IMR-90 (cell line): ENCODE measurements at regions not wholly inside any gene's neighbourhood (a gene's known extent, or its start where the extent isn't known, plus 50 kb on each side); places are given as distances from the start of the nearest gene placed in this dataset.

Source experiments
- ATAC-seq: fragments of 200-7000 bp; cut with Tn5 transposase; 2 replicates; pipeline ENCODE4 v1.9.1; 2020; ENCODE audit warnings: low read depth, mild to moderate bottlenecking, moderate library complexity
- BruUV-seq: library from RNA; stranded (reverse); fragments of 400-500 nt; replicated peaks from 2 replicates; lab custom pipeline; 2021; lab: Mats Ljungman, UMichigan
- CTCF ChIA-PET: fragments of 300-600 bp; formaldehyde crosslinking; extraction: SDS; loops from one replicate; lab custom pipeline; 2021; ENCODE audit warnings: antibody characterized with exemption; lab: Yijun Ruan, JAX
- POLR2A ChIA-PET: fragments of 300-600 bp; sonication (Branson Sonifier 250); formaldehyde crosslinking; loops from one replicate; lab custom pipeline; 2022; ENCODE audit warnings: antibody characterized with exemption; ENCODE audit not compliant: unreplicated experiment; lab: Charles Lee
- DNase-seq: peaks from one replicate; pipeline ENCODE4 v3.0.0; 2013
- H2AFZ ChIP-seq: replicated peaks from 2 replicates; pipeline ENCODE3; 2013; ENCODE audit warnings: low read length, mild to moderate bottlenecking; ENCODE audit not compliant: poor library complexity
- H2AK5ac ChIP-seq: 2 replicates; pipeline ENCODE4 v1.6.1; 2013; ENCODE audit warnings: low read depth, low read length, inconsistent platforms
- H2AK9ac ChIP-seq: replicated peaks from 2 replicates; pipeline ENCODE3; 2013; ENCODE audit warnings: mild to moderate bottlenecking, low read depth, low read length, moderate library complexity; ENCODE audit not compliant: poor library complexity
- H2BK120ac ChIP-seq: 2 replicates; pipeline ENCODE4 v1.6.1; 2013; ENCODE audit warnings: low read depth, low read length, inconsistent platforms
- H2BK15ac ChIP-seq: 3 replicates; pipeline ENCODE4 v1.6.1; 2013; ENCODE audit warnings: low read depth, low read length, inconsistent platforms
- H2BK20ac ChIP-seq: 2 replicates; pipeline ENCODE4 v1.6.1; 2013; ENCODE audit warnings: low read depth, mild to moderate bottlenecking, inconsistent platforms, low read length, moderate library complexity
- H2BK5ac ChIP-seq: 2 replicates; pipeline ENCODE4 v1.6.1; 2013; ENCODE audit warnings: mild to moderate bottlenecking, low read depth, low read length, inconsistent platforms; ENCODE audit not compliant: poor library complexity, severe bottlenecking
- H3K14ac ChIP-seq: replicated peaks from 2 replicates; pipeline ENCODE4 v1.6.1; 2013; ENCODE audit warnings: low read depth, low read length, inconsistent platforms
- H3K18ac ChIP-seq: 2 replicates; pipeline ENCODE4 v1.6.1; 2013; ENCODE audit warnings: low read depth, low read length, control low read depth
- H3K23ac ChIP-seq: 2 replicates; pipeline ENCODE4 v1.6.1; 2013; ENCODE audit warnings: low read depth, low read length, inconsistent platforms
- H3K27ac ChIP-seq: 2 replicates; pipeline ENCODE4 v1.5.1; 2013; ENCODE audit warnings: mild to moderate bottlenecking, control low read depth, low read length; ENCODE audit not compliant: insufficient read depth
- H3K27me3 ChIP-seq: 2 replicates; pipeline ENCODE4 v1.6.1; 2013; ENCODE audit warnings: low read length; ENCODE audit not compliant: control insufficient read depth, insufficient read depth
- H3K36me3 ChIP-seq: 2 replicates; pipeline ENCODE4 v1.6.1; 2013; ENCODE audit warnings: low read length, mixed read lengths; ENCODE audit not compliant: control insufficient read depth, insufficient read depth
- H3K4ac ChIP-seq: 2 replicates; pipeline ENCODE4 v1.6.1; 2013; ENCODE audit warnings: low read depth, low read length, inconsistent platforms
- H3K4me1 ChIP-seq: 2 replicates; pipeline ENCODE4 v1.6.1; 2013; ENCODE audit warnings: low read length, mixed read lengths; ENCODE audit not compliant: control insufficient read depth, insufficient read depth
- H3K4me2 ChIP-seq: 2 replicates; pipeline ENCODE4 v1.6.1; 2013; ENCODE audit warnings: low read depth, mild to moderate bottlenecking, control low read depth, low read length, moderate library complexity
- H3K4me3 ChIP-seq: 2 replicates; pipeline ENCODE4 v1.5.1; 2013; ENCODE audit warnings: low read depth, mild to moderate bottlenecking, control low read depth, low read length, moderate library complexity; ENCODE audit not compliant: insufficient read depth
- H3K56ac ChIP-seq: 2 replicates; pipeline ENCODE4 v1.6.1; 2013; ENCODE audit warnings: low read length, inconsistent platforms; ENCODE audit not compliant: insufficient read depth; ENCODE audit errors: extremely low read depth
- H3K79me1 ChIP-seq, 2 experiments: 2 replicates each; pipeline ENCODE4 v1.6.1; 2013; ENCODE audit warnings: low read length in 2 of 2, inconsistent platforms in 1 of 2, low read depth in 1 of 2
- H3K9ac ChIP-seq: 2 replicates; pipeline ENCODE4 v1.6.1; 2013; ENCODE audit warnings: low read depth, low read length, control low read depth
- H3K9me1 ChIP-seq: 2 replicates; pipeline ENCODE4 v1.6.1; 2013; ENCODE audit warnings: low read length, inconsistent platforms; ENCODE audit not compliant: insufficient read depth
- H3K9me3 ChIP-seq: 2 replicates; pipeline ENCODE4 v1.6.1; 2013; ENCODE audit warnings: low read length; ENCODE audit not compliant: control insufficient read depth, insufficient read depth
- H4K20me1 ChIP-seq: 2 replicates; pipeline ENCODE4 v1.6.1; 2013; ENCODE audit warnings: low read length, inconsistent platforms; ENCODE audit not compliant: insufficient read depth
- H4K5ac ChIP-seq: 2 replicates; pipeline ENCODE4 v1.6.1; 2013; ENCODE audit warnings: mild to moderate bottlenecking, low read depth, low read length, control low read depth
- H4K8ac ChIP-seq, 2 experiments: 2 replicates each; pipeline ENCODE4 v1.6.1; 2013; ENCODE audit warnings: low read depth in 2 of 2, low read length in 2 of 2, control low read depth in 1 of 2, inconsistent platforms in 1 of 2
- H4K91ac ChIP-seq: 2 replicates; pipeline ENCODE4 v1.6.1; 2013; ENCODE audit warnings: low read depth, low read length, inconsistent platforms; ENCODE audit not compliant: insufficient read depth
- CTCF ChIP-seq: conservative IDR thresholded peaks from 2 replicates; pipeline ENCODE4 v1.5.1; 2012; ENCODE audit warnings: mild to moderate bottlenecking, low read depth, low read length, improper control_type of control experiment
- POLR2A ChIP-seq: IDR thresholded peaks from 2 replicates; pipeline ENCODE4 v1.6.1; 2012; ENCODE audit warnings: mild to moderate bottlenecking, low read depth, low read length
- WGBS, 2 experiments: methylation state at CpG; one replicate each; pipeline versions ENCODE4 v1.1.5 to v1.1.7; 2013; ENCODE audit warnings: missing lambda C conversion rate in 2 of 2; ENCODE audit not compliant: insufficient read length in 1 of 2; ENCODE audit errors: extremely low coverage in 2 of 2; 5-methylcytosine and 5-hydroxymethylcytosine counted together
- dilution Hi-C: fragments of 300-500 bp; cut with HindIII; formaldehyde crosslinking; loops from one replicate; pipeline ENCODE4 v1.14.3; 2018; ENCODE audit warnings: low sequenced_read_pairs; ENCODE audit not compliant: unreplicated experiment
- in situ Hi-C: fragments of 300-500 bp; cut with MboI; formaldehyde crosslinking; loops from 3 replicates; pipeline ENCODE4 v1.14.3; 2019; ENCODE audit warnings: low sequenced_read_pairs, inconsistent platforms, mixed read lengths
- intact Hi-C: fragments of 100-400 bp; cut with micrococcal nuclease; formaldehyde crosslinking; loops from 2 replicates; pipeline ENCODE4 v1.10.0; 2022

GRCh38 chr1:143611159-143611558 lies 360.6 kb downstream of the FAM72C start:
- H3K9me1 ChIP-seq = no peaks in the 10 kb centered on the region
- H3K36me3 ChIP-seq = no peaks in the 10 kb centered on the region
- POLR2A ChIA-PET = no interaction called here
- WGBS, 2 experiments = no CpG with 5 or more reads among the region's 2 CpGs
- H3K14ac ChIP-seq = no peak overlapping the region
- TF ChIP-seq CTCF (peak; percentile 26; the same call in 1 of the 2 replicates), POLR2A (no peak)
- no peak overlapping the region for H4K5ac ChIP-seq
- intact Hi-C loops = no loop called here
- no peak overlapping the region for H2AK5ac ChIP-seq
- no peak overlapping the region for H4K91ac ChIP-seq
- H3K56ac ChIP-seq = no peak overlapping the region
- dilution Hi-C loops = no loop called here
- DNase-seq (peak; percentile 1), ATAC-seq (no peak)
- no peaks in the 10 kb centered on the region for H3K4me1 ChIP-seq
- H2BK15ac ChIP-seq = no peak overlapping the region
- no peak overlapping the region for H3K9ac ChIP-seq
- H3K4me2 ChIP-seq = no peak overlapping the region
- H3K79me1 ChIP-seq = no peaks in the 10 kb centered on the region
- CTCF ChIA-PET = no interaction called here
- no peak overlapping the region for H2AK9ac ChIP-seq
- H3K9me3 ChIP-seq = no peaks in the 10 kb centered on the region
- no peak overlapping the region for H3K4me3 ChIP-seq
- in situ Hi-C loops = no loop called here
- H2BK20ac ChIP-seq = no peak overlapping the region
- no peak overlapping the region for H4K8ac ChIP-seq
- no peak overlapping the region for H3K23ac ChIP-seq
- H3K27ac ChIP-seq = no peak overlapping the region
- no peak overlapping the region for H2AFZ ChIP-seq
- H3K27me3 ChIP-seq = no peaks in the 10 kb centered on the region
- no peak overlapping the region for H3K4ac ChIP-seq
- no peak overlapping the region for H3K18ac ChIP-seq
- H4K20me1 ChIP-seq = no peaks in the 10 kb centered on the region
- no peak overlapping the region for H2BK5ac ChIP-seq
- H2BK120ac ChIP-seq = no peak overlapping the region
- BruUV-seq = no TSS peak
